Esophagus muscularis mucosa (tissue), 4 donors: ENCODE measurements at regions not wholly inside any gene's neighbourhood (a gene's known extent, or its start where the extent isn't known, plus 50 kb on each side); places are given as distances from the start of the nearest gene placed in this dataset.

Experiments
- DNase-seq: peaks from one replicate; pipeline ENCODE4 v3.0.0-alpha.2; 2017; ENCODE audit errors: extremely low spot score
- H3K27ac ChIP-seq, 4 donors: fragments of 200-600 bp; sonication (generic); replicated peaks in 1 of 4; 1 replicate in 3 of 4; 2 replicates in 1 of 4; pipeline ENCODE4 v1.5.1; 2016 to 2019; ENCODE audit warnings: mild to moderate bottlenecking in 1 of 4
- H3K27me3 ChIP-seq, 4 donors: fragments of 200-600 bp; sonication (generic); one replicate each; pipeline versions ENCODE4 v1.5.1 to v1.6.0; 2016 to 2019
- H3K36me3 ChIP-seq, 4 donors: fragments of 200-600 bp; sonication (generic); one replicate each; pipeline ENCODE4 v1.5.1; 2016 to 2019
- H3K4me1 ChIP-seq, 4 donors: fragments of 200-600 bp; sonication (generic); one replicate each; pipeline ENCODE4 v1.5.1; 2016 to 2019
- H3K4me3 ChIP-seq, 4 donors: fragments of 200-600 bp; sonication (generic); 1 replicate in 2 of 4; 2 replicates in 2 of 4; pipeline ENCODE4 v1.5.1; 2016 to 2019; ENCODE audit warnings: mild to moderate bottlenecking in 4 of 4, moderate library complexity in 1 of 4
- H3K9me3 ChIP-seq, 4 donors: fragments of 200-600 bp; sonication (generic); 1 replicate in 3 of 4; 2 replicates in 1 of 4; pipeline ENCODE4 v1.5.1; 2016 to 2019
- CTCF ChIP-seq, 3 experiments: fragments of 200-600 bp in 2 of 3; fragments of 450-650 bp in 1 of 3; sonication (generic) in 2 of 3; IDR thresholded peaks; one replicate each; pipeline ENCODE4 v1.5.1; 2017 to 2019; ENCODE audit warnings: antibody characterized with exemption in 3 of 3, mild to moderate bottlenecking in 2 of 3, moderate library complexity in 1 of 3
- EP300 ChIP-seq: sonication (generic); formaldehyde crosslinking; IDR thresholded peaks from one replicate; pipeline ENCODE4 v1.6.1; 2017; ENCODE audit warnings: antibody characterized with exemption
- POLR2A ChIP-seq: fragments of 450-650 bp; IDR thresholded peaks from one replicate; pipeline ENCODE4 v1.6.1; 2017; ENCODE audit warnings: antibody characterized with exemption, moderate library complexity, mild to moderate bottlenecking, low read depth
- POLR2AphosphoS5 ChIP-seq, 2 donors: sonication (generic); formaldehyde crosslinking; IDR thresholded peaks; one replicate each; pipeline ENCODE4 v1.6.1; 2017; ENCODE audit warnings: antibody characterized with exemption in 2 of 2
- WGBS: methylation state at CpG from one replicate; pipeline ENCODE4 v1.1.5; 2018; 5-methylcytosine and 5-hydroxymethylcytosine counted together
- intact Hi-C: fragments of 100-400 bp; cut with DNase I; formaldehyde crosslinking; loops from one replicate; pipeline ENCODE4 v1.15.1; 2023

GRCh38 chr10:10038348-10038747 is 979.3 kb upstream of the CELF2 start:
- DNase-seq = no peak
- Histone ChIP-seq H3K36me3 (no peaks in the 10 kb centered on the region), H3K4me1 (no peaks in the 10 kb centered on the region), H3K27ac (no peak overlapping the region), H3K9me3 (no peaks in the 10 kb centered on the region), H3K27me3 (no peaks in the 10 kb centered on the region), H3K4me3 (no peak overlapping the region)
- intact Hi-C loops = no loop called here
- TF ChIP-seq POLR2A = no peak
- no peak for TF ChIP-seq EP300
- no peak for TF ChIP-seq POLR2AphosphoS5 (IDR thresholded peaks at IDR 0.05)
- TF ChIP-seq CTCF (IDR thresholded peaks at IDR 0.05) = no peak

GRCh38 chr10:10039595-10039994 is 978.1 kb upstream of the CELF2 start:
- WGBS = 84% methylated on average over 2 of the region's 2 CpGs
- no peak overlapping the region for H3K4me3 ChIP-seq
- no peak for DNase-seq
- no peak overlapping the region for H3K27ac ChIP-seq
- no peaks in the 10 kb centered on the region for H3K36me3 ChIP-seq
- TF ChIP-seq POLR2AphosphoS5 (IDR thresholded peaks at IDR 0.05) = no peak
- TF ChIP-seq CTCF (IDR thresholded peaks at IDR 0.05) = no peak
- no peak for TF ChIP-seq EP300
- TF ChIP-seq POLR2A = no peak
- H3K27me3 ChIP-seq = no peaks in the 10 kb centered on the region
- H3K9me3 ChIP-seq = no peaks in the 10 kb centered on the region
- H3K4me1 ChIP-seq = no peaks in the 10 kb centered on the region
- intact Hi-C loops = no loop called here

- DNase-seq = no peak
- no peaks in the 10 kb centered on the region for H3K27me3 ChIP-seq
- H3K4me3 ChIP-seq = no peak overlapping the region
- no peaks in the 10 kb centered on the region for H3K9me3 ChIP-seq
- intact Hi-C loops = no loop called here
- no peaks in the 10 kb centered on the region for H3K4me1 ChIP-seq
- H3K27ac ChIP-seq = no peak overlapping the region
- 0% methylated on average over 1 of the region's 1 CpG for WGBS
- TF ChIP-seq POLR2A = no peak
- TF ChIP-seq EP300 = no peak
- TF ChIP-seq CTCF (IDR thresholded peaks at IDR 0.05) = no peak
- no peak for TF ChIP-seq POLR2AphosphoS5 (IDR thresholded peaks at IDR 0.05)
- H3K36me3 ChIP-seq = no peaks in the 10 kb centered on the region
Observed at GRCh38 chr10:10043083-10043482, 974.6 kb upstream of the CELF2 start.

- 89% methylated on average over 3 of the region's 4 CpGs for WGBS
- Histone ChIP-seq H3K4me3 (no peak overlapping the region), H3K36me3 (no peaks in the 10 kb centered on the region), H3K27ac (no peak overlapping the region), H3K4me1 (no peaks in the 10 kb centered on the region), H3K27me3 (no peaks in the 10 kb centered on the region), H3K9me3 (no peaks in the 10 kb centered on the region)
- no peak for DNase-seq
- intact Hi-C loops = no loop called here
- no peak for TF ChIP-seq EP300
- no peak for TF ChIP-seq POLR2A
- TF ChIP-seq POLR2AphosphoS5 (IDR thresholded peaks at IDR 0.05) = no peak
- TF ChIP-seq CTCF (IDR thresholded peaks at IDR 0.05) = no peak
Observed at GRCh38 chr10:10044922-10045764, 972.5 kb upstream of the CELF2 start.

GRCh38 chr10:10045765-10046028 is 972.0 kb upstream of the CELF2 start:
- Histone ChIP-seq H3K4me1 (no peaks in the 10 kb centered on the region), H3K27ac (no peak overlapping the region), H3K9me3 (no peaks in the 10 kb centered on the region), H3K4me3 (no peak overlapping the region), H3K36me3 (no peaks in the 10 kb centered on the region), H3K27me3 (no peaks in the 10 kb centered on the region)
- 78% methylated on average over 2 of the region's 2 CpGs for WGBS
- TF ChIP-seq POLR2A (no peak), POLR2AphosphoS5 (IDR thresholded peaks at IDR 0.05) (no peak), CTCF (IDR thresholded peaks at IDR 0.05) (no peak), EP300 (no peak)
- intact Hi-C loops = no loop called here
- DNase-seq = no peak
